ENCODE measurements at regions not wholly inside any gene's neighbourhood (a gene's known extent, or its start where the extent isn't known, plus 50 kb on each side); places are given as distances from the start of the nearest gene placed in this dataset.

DNA sequence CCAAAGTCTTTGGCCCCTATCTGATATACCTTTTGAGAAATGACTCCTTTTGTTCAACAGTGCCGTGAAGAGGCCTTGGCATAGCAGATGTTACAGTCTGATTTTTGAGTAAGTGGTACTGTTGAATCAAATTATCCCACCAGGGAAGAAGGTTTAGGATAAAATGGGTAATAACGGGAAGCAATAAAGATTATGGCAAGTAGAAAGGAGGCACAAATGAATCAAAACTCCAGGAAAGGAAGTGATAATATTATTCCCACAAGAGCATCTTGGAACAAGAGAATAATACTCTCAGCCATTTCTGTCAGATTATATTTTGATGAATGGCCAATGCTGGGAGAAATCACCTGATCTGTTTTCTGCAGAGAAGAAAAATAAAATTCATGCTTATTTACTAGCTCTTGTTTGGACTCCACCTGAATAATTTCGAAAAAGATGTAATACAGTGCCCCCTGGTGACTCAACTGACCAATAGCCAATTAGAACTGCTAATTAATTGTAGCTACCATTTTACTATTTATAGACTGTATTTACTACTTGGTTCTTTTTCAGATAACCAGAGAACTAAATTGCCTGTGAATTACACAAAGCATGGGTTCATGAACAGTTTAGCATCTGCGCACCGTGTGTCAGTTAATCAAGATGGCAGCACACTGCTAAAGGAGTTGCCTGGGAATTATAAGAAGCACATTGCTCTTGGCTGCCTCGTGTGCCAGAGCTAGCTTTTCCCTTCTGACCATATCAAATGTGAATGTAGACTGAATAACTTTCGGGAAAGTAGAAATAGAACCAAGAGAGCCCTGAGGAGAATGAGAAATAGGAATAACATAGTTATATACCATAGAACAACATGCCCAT is 78.5 kb upstream of the TRDN start:
- H3K4me1 Mint-ChIP-seq (ENCODE audit: unreplicated experiment), result no peaks in the 10 kb centered on the region
- no peaks in the 10 kb centered on the region for H3K36me3 Mint-ChIP-seq
- no peak for DNase-seq (ENCODE audit: extremely low spot score, unreplicated experiment)
- TF ChIP-seq, protein P1, sequence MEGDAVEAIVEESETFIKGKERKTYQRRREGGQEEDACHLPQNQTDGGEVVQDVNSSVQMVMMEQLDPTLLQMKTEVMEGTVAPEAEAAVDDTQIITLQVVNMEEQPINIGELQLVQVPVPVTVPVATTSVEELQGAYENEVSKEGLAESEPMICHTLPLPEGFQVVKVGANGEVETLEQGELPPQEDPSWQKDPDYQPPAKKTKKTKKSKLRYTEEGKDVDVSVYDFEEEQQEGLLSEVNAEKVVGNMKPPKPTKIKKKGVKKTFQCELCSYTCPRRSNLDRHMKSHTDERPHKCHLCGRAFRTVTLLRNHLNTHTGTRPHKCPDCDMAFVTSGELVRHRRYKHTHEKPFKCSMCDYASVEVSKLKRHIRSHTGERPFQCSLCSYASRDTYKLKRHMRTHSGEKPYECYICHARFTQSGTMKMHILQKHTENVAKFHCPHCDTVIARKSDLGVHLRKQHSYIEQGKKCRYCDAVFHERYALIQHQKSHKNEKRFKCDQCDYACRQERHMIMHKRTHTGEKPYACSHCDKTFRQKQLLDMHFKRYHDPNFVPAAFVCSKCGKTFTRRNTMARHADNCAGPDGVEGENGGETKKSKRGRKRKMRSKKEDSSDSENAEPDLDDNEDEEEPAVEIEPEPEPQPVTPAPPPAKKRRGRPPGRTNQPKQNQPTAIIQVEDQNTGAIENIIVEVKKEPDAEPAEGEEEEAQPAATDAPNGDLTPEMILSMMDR (conservative IDR thresholded peaks at IDR 0.05), result peak; percentile 83
- no peak overlapping the region for H3K27ac Mint-ChIP-seq
- H3K9me3 Mint-ChIP-seq, result no peaks in the 10 kb centered on the region
- no peak overlapping the region for H3K4me3 Mint-ChIP-seq
- peaks cover 4% of the 10 kb centered on the region for H3K27me3 Mint-ChIP-seq

DNA sequence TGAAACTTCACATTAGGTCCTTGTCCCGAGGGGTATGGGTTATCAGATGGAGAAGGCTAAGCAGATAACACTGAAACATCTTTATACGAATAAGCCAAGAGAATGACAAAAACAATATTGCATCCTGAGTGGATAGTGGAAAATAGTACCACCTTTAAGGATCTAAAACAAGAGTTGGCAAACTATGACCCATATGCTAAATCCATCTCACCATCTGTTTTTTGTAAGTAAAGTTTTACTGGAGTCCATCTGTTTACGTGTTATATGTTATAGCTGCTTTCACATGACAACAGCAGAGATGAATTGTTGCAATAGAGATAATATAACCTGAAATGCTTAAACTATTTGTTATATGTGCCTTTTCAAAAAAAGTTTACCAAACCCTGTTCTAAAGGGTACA is 76.1 kb upstream of the TRDN start:
- TF ChIP-seq, protein P1 (conservative IDR thresholded peaks at IDR 0.05), result no peak
- Mint-ChIP-seq H3K9me3 (no peaks in the 10 kb centered on the region), H3K27ac (no peak overlapping the region), H3K36me3 (no peaks in the 10 kb centered on the region), H3K4me1 (ENCODE audit: unreplicated experiment) (no peaks in the 10 kb centered on the region), H3K27me3 (peaks cover 7% of the 10 kb centered on the region), H3K4me3 (no peak overlapping the region)
- DNase-seq (ENCODE audit: extremely low spot score, unreplicated experiment), result no peak

DNA sequence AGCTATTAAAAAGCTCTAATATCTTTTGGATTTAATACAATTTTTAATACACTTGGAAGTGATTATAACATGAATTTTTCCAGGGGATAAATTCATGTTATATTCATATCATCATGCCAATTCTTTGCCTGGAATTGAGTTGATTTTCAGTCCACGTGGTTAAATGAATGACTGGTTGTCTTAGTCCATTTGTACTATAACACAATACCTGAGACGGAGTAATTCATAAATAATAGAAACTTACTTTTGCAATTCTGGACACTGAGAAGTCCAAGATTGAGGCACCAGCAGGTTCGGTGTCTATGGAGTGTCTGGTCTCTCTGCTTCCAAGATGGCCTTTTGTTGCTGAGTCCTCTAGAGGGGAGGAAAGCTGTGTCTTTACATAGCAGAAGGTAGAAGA is 66.2 kb upstream of the TRDN start:
- no peak overlapping the region for H3K4me3 Mint-ChIP-seq
- no peak for DNase-seq (ENCODE audit: extremely low spot score, unreplicated experiment)

DNA sequence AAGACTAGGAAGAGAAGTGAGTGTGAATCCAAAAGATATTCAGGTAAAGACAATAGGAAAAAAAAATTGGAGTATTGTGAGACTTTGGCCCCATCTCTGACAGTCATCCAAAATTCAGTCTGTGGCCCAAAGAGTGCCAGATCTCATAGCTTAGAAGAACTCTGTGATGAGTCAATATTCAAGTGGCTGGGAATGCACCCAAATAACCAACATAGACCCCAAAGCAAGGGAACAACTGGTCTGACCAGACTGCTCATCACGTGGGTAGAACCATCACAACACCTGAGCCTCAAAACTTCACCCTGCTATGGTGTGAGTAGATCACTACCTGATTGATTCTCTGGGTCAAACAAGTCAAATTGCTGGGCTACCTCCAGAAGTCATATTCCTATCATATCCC is 51.1 kb upstream of the TRDN start:
- no peak for DNase-seq (ENCODE audit: extremely low spot score, unreplicated experiment)
- TF ChIP-seq, protein P1 (conservative IDR thresholded peaks at IDR 0.05), result no peak
- H3K4me1 Mint-ChIP-seq (ENCODE audit: unreplicated experiment), result no peaks in the 10 kb centered on the region
- no peak overlapping the region for H3K27ac Mint-ChIP-seq
- H3K27me3 Mint-ChIP-seq, result no peaks in the 10 kb centered on the region
- no peak overlapping the region for H3K4me3 Mint-ChIP-seq
- H3K36me3 Mint-ChIP-seq, result no peaks in the 10 kb centered on the region
- no peaks in the 10 kb centered on the region for H3K9me3 Mint-ChIP-seq

More for the DNA sequence above, 66.2 kb upstream of the TRDN start:
- H3K27me3 Mint-ChIP-seq, result no peaks in the 10 kb centered on the region
- H3K9me3 Mint-ChIP-seq, result no peaks in the 10 kb centered on the region
- TF ChIP-seq, protein P1 (conservative IDR thresholded peaks at IDR 0.05), result no peak
- H3K4me1 Mint-ChIP-seq (ENCODE audit: unreplicated experiment), result no peaks in the 10 kb centered on the region
- no peaks in the 10 kb centered on the region for H3K36me3 Mint-ChIP-seq
- no peak overlapping the region for H3K27ac Mint-ChIP-seq
